ENCODE measurements at regions not wholly inside any gene's neighbourhood (a gene's known extent, or its start where the extent isn't known, plus 50 kb on each side); places are given as distances from the start of the nearest gene placed in this dataset.

DNA sequence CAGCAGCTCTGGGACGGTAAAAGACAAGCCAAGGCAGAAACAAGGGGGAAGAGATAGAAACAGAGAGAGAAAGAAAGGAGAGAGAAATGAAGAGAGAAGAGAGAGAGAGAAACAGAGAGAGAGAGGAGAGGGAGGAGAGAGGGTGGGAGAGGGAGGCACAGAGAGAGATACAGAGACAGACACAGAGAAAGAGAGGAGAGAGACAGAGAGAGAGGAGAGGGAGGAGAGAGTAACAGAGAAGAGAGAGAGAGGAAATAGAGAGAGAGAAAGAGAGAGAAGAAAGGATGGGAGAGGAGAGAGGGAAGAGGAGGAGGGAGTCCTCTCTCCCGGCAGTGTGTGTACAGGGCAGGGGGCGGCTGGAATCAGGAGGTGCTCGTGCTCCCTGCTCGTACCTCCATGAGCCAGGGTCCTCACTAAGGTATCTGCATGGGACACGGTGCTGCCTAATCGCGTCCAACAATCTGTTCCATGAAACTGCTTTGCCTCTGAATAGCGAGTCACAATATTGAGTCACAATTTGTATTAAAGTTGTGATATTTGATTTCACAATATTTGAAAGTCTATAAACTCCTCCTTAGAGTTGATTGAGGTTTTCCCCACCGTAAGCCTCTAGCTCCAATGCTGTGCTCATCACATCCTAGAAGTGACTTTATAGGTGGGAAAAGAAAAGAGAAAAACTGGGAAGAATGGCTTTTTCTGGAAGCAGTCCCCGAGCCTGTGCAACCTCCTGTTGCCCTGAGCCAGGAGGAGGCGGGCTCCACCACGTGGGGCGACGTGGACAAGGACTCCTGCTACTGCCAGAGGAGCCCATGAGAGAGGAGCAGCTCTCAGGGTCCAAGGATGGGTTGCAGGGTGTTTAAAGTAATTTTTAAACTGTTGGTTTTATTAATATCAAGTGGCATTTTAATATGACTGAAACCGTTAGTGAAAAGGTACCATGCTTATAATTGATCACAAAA lies 81.7 kb upstream of the ARHGEF7 start:
- TF ChIP-seq, protein P1, sequence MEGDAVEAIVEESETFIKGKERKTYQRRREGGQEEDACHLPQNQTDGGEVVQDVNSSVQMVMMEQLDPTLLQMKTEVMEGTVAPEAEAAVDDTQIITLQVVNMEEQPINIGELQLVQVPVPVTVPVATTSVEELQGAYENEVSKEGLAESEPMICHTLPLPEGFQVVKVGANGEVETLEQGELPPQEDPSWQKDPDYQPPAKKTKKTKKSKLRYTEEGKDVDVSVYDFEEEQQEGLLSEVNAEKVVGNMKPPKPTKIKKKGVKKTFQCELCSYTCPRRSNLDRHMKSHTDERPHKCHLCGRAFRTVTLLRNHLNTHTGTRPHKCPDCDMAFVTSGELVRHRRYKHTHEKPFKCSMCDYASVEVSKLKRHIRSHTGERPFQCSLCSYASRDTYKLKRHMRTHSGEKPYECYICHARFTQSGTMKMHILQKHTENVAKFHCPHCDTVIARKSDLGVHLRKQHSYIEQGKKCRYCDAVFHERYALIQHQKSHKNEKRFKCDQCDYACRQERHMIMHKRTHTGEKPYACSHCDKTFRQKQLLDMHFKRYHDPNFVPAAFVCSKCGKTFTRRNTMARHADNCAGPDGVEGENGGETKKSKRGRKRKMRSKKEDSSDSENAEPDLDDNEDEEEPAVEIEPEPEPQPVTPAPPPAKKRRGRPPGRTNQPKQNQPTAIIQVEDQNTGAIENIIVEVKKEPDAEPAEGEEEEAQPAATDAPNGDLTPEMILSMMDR (IDR thresholded peaks at IDR 0.05), result peak in 1 of 9 donors; percentile 28
- intact Hi-C loops (cut with DNase I), result no loop called here
- Histone ChIP-seq H3K27me3 (peaks cover 0 to 9% (median 0%) of the 10 kb centered on the region in 7 donors), H3K36me3 (no peaks in the 10 kb centered on the region), H3K27ac (no peak overlapping the region), H3K9me3 (no peaks in the 10 kb centered on the region), H3K4me3 (no peak overlapping the region), H3K4me1 (peaks cover 0 to 4% (median 0%) of the 10 kb centered on the region in 9 donors)
- 60 to 70% methylated on average over 15 to 16 of the region's 16 CpGs for WGBS, 2 donors
- ATAC-seq, result no peak
- DNase-seq, result no peak

DNA sequence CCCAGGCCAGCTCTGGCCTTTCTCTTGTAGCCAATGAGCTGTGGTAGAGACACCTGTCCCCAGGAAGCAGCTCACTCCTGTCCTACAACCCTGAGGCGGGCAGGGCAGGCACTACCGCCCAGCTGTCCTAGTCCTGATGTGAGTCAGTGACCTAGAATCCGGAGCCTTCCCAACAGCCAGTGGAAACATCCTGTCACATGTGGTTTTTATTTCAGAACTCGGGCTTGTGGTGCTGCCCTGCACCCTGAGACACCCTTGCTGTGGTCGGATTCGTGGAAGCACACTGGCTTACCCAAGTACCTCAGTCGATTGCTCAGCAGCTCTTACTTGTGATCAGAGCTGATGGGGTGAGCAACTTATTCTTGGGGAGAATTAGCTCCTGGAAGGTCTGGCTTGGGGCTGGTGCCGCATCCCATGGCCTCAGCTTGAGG lies 83.6 kb upstream of the ARHGEF7 start:
- DNase-seq (no peak), ATAC-seq (peak in 2 of 8 donors; percentile 27 to 67)
- Histone ChIP-seq H3K27ac (no peak overlapping the region), H3K4me1 (no peaks in the 10 kb centered on the region), H3K9me3 (no peaks in the 10 kb centered on the region), H3K4me3 (no peak overlapping the region), H3K27me3 (peaks cover 0 to 9% (median 0%) of the 10 kb centered on the region in 7 donors), H3K36me3 (no peaks in the 10 kb centered on the region)
- WGBS, 2 donors, result 83% methylated on average over 8 of the region's 8 CpGs
- intact Hi-C loops (cut with DNase I), result no loop called here
- TF ChIP-seq, protein P1 (IDR thresholded peaks at IDR 0.05), result no peak

DNA sequence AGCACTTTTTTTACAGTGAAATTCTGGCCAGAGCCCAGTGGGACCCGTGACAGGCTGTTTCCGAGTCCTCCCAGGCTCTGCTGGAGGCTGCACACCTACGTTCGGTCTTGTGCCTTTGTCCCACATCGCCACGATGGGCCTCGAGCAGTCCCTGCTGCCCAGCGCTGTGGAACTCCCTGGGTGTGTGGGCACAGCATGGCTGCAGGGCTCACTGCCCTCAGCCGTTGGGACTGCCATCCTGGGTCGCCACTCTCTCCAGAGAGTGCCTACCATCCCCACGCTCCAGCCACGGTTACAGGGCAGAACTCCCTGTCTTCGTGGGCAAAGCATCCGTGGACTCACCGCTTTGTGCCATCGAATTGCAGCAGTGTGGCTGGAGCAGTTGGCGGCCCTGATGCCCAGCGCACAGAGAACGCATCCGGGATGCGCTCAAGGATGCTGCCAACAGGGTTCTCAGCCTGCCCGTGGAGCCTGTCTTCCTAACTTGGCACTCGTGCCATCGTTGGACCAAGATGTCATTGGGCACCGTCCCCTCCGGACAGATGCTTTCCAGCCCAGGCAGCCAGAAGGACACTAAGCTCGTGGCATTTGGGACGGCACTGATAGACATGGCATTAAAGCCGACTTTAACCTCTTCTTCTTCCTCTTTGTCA lies 85.0 kb upstream of the ARHGEF7 start:
- H3K4me3 ChIP-seq, result no peak overlapping the region
- no peaks in the 10 kb centered on the region for H3K4me1 ChIP-seq
- H3K9me3 ChIP-seq, result no peaks in the 10 kb centered on the region
- peaks cover 0 to 9% (median 0%) of the 10 kb centered on the region in 7 donors for H3K27me3 ChIP-seq
- intact Hi-C loops (cut with DNase I), result no loop called here
- no peak for ATAC-seq
- no peaks in the 10 kb centered on the region for H3K36me3 ChIP-seq
- WGBS, 2 donors, result 92 to 93% methylated on average over 29 of the region's 29 CpGs
- no peak for DNase-seq
- TF ChIP-seq, protein P1 (IDR thresholded peaks at IDR 0.05), result no peak
- H3K27ac ChIP-seq, result no peak overlapping the region

Data from heart right ventricle (tissue), 16 donors.